GM12892 (cell line): ENCODE measurements at regions not wholly inside any gene's neighbourhood (a gene's known extent, or its start where the extent isn't known, plus 50 kb on each side); places are given as distances from the start of the nearest gene placed in this dataset.
"Not testable (repeated sequence)": the region's sequence is repeated elsewhere in the genome, so short reads cannot be mapped to it uniquely, and the experiment has no call there.

Source experiments
- DNase-seq: peaks from one replicate; pipeline ENCODE4 v3.0.0; 2011; ENCODE audit not compliant: insufficient read length
- FAIRE-seq: peaks from 2 replicates; lab custom pipeline; 2011; peaks lifted over from hg19 to GRCh38; lab: Jason Lieb, UNC
- POLR2A ChIP-seq: IDR thresholded peaks from 2 replicates; pipeline ENCODE4 v1.6.1; 2011; ENCODE audit warnings: low read depth, low read length, control low read depth
- POLR2AphosphoS5 ChIP-seq: IDR thresholded peaks from 2 replicates; pipeline ENCODE4 v1.6.1; 2011; ENCODE audit warnings: low read depth, low read length, control low read depth
- TAF1 ChIP-seq: IDR thresholded peaks from 2 replicates; pipeline ENCODE4 v1.6.1; 2011; ENCODE audit warnings: low read depth, mild to moderate bottlenecking, control low read depth, low read length, borderline replicate concordance

- FAIRE-seq = no peak
- no peak for DNase-seq
- TF ChIP-seq TAF1 (no peak), POLR2A (no peak), POLR2AphosphoS5 (no peak)
Measured at GRCh38 chr4:136001791-136002190, 1530.5 kb downstream of the PCDH18 start.

- TF ChIP-seq POLR2A = no peak
- TF ChIP-seq TAF1 = no peak
- no peak for TF ChIP-seq POLR2AphosphoS5
- no peak for FAIRE-seq
- DNase-seq = no peak
Measured at GRCh38 chr4:136000246-136000645, 1532.0 kb downstream of the PCDH18 start.

GRCh38 chr4:135994360-135994759, 1537.9 kb downstream of the PCDH18 start:
- no peak for TF ChIP-seq POLR2AphosphoS5
- no peak for TF ChIP-seq POLR2A
- no peak for TF ChIP-seq TAF1
- FAIRE-seq (no peak), DNase-seq (no peak)

- TF ChIP-seq TAF1 = no peak
- TF ChIP-seq POLR2AphosphoS5 = no peak
- TF ChIP-seq POLR2A = no peak
- FAIRE-seq = no peak
- DNase-seq = no peak
Measured at GRCh38 chr4:135976860-135977259, 1555.4 kb downstream of the PCDH18 start.

- FAIRE-seq (no peak), DNase-seq (no peak)
- TF ChIP-seq POLR2AphosphoS5 (no peak), POLR2A (no peak), TAF1 (no peak)
Measured at GRCh38 chr4:135966936-135967335, 1565.4 kb downstream of the PCDH18 start.

- FAIRE-seq = no peak
- no peak for DNase-seq
- TF ChIP-seq POLR2AphosphoS5 (no peak), TAF1 (no peak), POLR2A (no peak)
Measured at GRCh38 chr4:135963009-135963408, 1569.3 kb downstream of the PCDH18 start.

- FAIRE-seq (no peak), DNase-seq (no peak)
- TF ChIP-seq POLR2AphosphoS5 (no peak), TAF1 (no peak)
Measured at GRCh38 chr4:135949931-135950330, 1582.4 kb downstream of the PCDH18 start.

- FAIRE-seq (no peak), DNase-seq (no peak)
Measured at GRCh38 chr4:135948797-135949196, 1583.5 kb downstream of the PCDH18 start.

GRCh38 chr4:135941671-135942070, 1590.6 kb downstream of the PCDH18 start:
- TF ChIP-seq POLR2AphosphoS5 = no peak
- TF ChIP-seq TAF1 = no peak
- TF ChIP-seq POLR2A = no peak
- DNase-seq = no peak
- FAIRE-seq = no peak

More at GRCh38 chr4:135948797-135949196, 1583.5 kb downstream of the PCDH18 start:
- TF ChIP-seq POLR2AphosphoS5 = no peak
- TF ChIP-seq POLR2A = no peak
- no peak for TF ChIP-seq TAF1

- no peak for DNase-seq
- no peak for FAIRE-seq
- TF ChIP-seq POLR2A (no peak), TAF1 (no peak), POLR2AphosphoS5 (no peak)
Measured at GRCh38 chr4:135934026-135934425, 1598.3 kb downstream of the PCDH18 start.

- FAIRE-seq = no peak
- DNase-seq = no peak
- TF ChIP-seq POLR2AphosphoS5 (no peak), POLR2A (no peak), TAF1 (no peak)
Measured at GRCh38 chr4:135927651-135928050, 1604.6 kb downstream of the PCDH18 start.

GRCh38 chr4:135921081-135921480, 1611.2 kb downstream of the PCDH18 start:
- FAIRE-seq (no peak), DNase-seq (no peak)
- no peak for TF ChIP-seq POLR2AphosphoS5
- TF ChIP-seq POLR2A = no peak
- TF ChIP-seq TAF1 = no peak

GRCh38 chr4:135917011-135917410, 1615.3 kb downstream of the PCDH18 start:
- TF ChIP-seq POLR2AphosphoS5 (no peak), POLR2A (no peak), TAF1 (no peak)
- FAIRE-seq (no peak), DNase-seq (no peak)

- FAIRE-seq = no peak
- DNase-seq = no peak
- TF ChIP-seq POLR2A (no peak), TAF1 (no peak), POLR2AphosphoS5 (no peak)
Measured at GRCh38 chr4:135900956-135901355, 1631.3 kb downstream of the PCDH18 start.

- DNase-seq, FAIRE-seq: not testable (repeated sequence)
Measured at GRCh38 chr4:135864304-135864703, 1662.7 kb upstream of the PABPC4L start.
